Transverse colon (tissue), 4 donors: ENCODE measurements at regions not wholly inside any gene's neighbourhood (a gene's known extent, or its start where the extent isn't known, plus 50 kb on each side); places are given as distances from the start of the nearest gene placed in this dataset.

Experiments
- CTCF ChIP-seq, 5 experiments: fragments of 200-600 bp in 3 of 5; fragments of 450-650 bp in 2 of 5; sonication (generic) in 3 of 5; IDR thresholded peaks; 1 replicate in 2 of 5; 2 replicates in 3 of 5; pipeline ENCODE4 v1.5.1; 2016 to 2017; ENCODE audit warnings: antibody characterized with exemption in 5 of 5, inconsistent platforms in 3 of 5, mild to moderate bottlenecking in 2 of 5, moderate library complexity in 1 of 5
- POLR2AphosphoS5 ChIP-seq, 3 donors: sonication (generic); formaldehyde crosslinking; IDR thresholded peaks; one replicate each; pipeline ENCODE4 v1.6.1; 2016; ENCODE audit warnings: antibody characterized with exemption in 3 of 3

GRCh38 chr3:178090899-178091298 is 445.3 kb upstream of the KCNMB2 start:
- TF ChIP-seq POLR2AphosphoS5 (IDR thresholded peaks at IDR 0.05): no peak
- no peak for TF ChIP-seq CTCF (IDR thresholded peaks at IDR 0.05)
